ENCODE measurements at regions not wholly inside any gene's neighbourhood (a gene's known extent, or its start where the extent isn't known, plus 50 kb on each side); places are given as distances from the start of the nearest gene placed in this dataset.

DNA sequence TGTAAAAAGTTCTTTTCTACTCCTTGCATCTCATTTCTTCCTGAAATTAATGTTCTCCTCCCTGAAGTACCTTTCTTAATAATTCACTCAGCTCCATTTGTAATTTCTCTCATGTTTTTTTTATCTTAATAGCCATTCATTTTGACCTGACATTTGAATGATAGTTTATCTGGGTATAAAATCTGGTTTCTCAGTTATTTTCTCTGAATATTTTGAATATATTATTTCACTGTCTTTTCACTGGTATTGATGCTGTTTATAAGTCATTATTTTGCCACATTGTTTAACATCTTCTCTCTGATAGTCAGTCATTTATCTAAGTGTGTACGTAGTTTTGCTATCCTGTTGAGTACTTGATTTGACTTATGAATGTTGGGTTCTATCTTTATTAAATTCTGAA is 68.8 kb upstream of the ARHGAP18 start:
- H3K36me3 ChIP-seq (ENCODE audit: insufficient read depth, low read length), result no peaks in the 10 kb centered on the region
- H3K4me3 ChIP-seq (ENCODE audit: low read length), result no peak overlapping the region
- no peaks in the 10 kb centered on the region for H3K27me3 ChIP-seq (ENCODE audit: control insufficient read depth, insufficient read depth, low read length)
- peaks cover 5% of the 10 kb centered on the region for H3K4me1 ChIP-seq (ENCODE audit: control insufficient read depth, insufficient read depth, low read length)
- no peak overlapping the region for H3K9ac ChIP-seq (ENCODE audit: low read depth, low read length)
- no peaks in the 10 kb centered on the region for H3K9me3 ChIP-seq (replicated peaks; ENCODE audit: low read length)
- H3K4me2 ChIP-seq (ENCODE audit: low read length), result no peak overlapping the region

DNA sequence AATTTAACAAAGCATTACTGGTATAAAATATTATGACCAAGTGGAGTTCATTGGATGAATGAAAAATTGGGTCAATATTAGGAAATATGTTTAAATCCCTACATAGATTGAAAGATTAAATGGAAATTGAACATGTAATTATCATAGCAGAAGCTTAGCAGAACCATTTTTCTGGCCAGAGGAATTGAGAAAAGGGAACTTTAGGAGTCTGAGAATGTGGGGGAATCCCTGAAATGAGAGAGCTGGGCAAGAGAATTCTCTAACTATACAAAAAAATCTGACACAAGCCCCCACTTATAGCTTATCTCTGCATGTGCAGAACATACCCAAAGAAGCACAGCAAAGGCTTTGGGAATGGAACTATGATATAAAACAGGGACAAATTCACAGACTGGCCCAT is 67.4 kb upstream of the ARHGAP18 start:
- H3K4me1 ChIP-seq (ENCODE audit: control insufficient read depth, insufficient read depth, low read length), result peaks cover 5% of the 10 kb centered on the region
- H3K36me3 ChIP-seq (ENCODE audit: insufficient read depth, low read length), result no peaks in the 10 kb centered on the region
- H3K4me2 ChIP-seq (ENCODE audit: low read length), result no peak overlapping the region
- no peak overlapping the region for H3K9ac ChIP-seq (ENCODE audit: low read depth, low read length)
- no peaks in the 10 kb centered on the region for H3K9me3 ChIP-seq (replicated peaks; ENCODE audit: low read length)
- H3K4me3 ChIP-seq (ENCODE audit: low read length), result no peak overlapping the region
- no peaks in the 10 kb centered on the region for H3K27me3 ChIP-seq (ENCODE audit: control insufficient read depth, insufficient read depth, low read length)

DNA sequence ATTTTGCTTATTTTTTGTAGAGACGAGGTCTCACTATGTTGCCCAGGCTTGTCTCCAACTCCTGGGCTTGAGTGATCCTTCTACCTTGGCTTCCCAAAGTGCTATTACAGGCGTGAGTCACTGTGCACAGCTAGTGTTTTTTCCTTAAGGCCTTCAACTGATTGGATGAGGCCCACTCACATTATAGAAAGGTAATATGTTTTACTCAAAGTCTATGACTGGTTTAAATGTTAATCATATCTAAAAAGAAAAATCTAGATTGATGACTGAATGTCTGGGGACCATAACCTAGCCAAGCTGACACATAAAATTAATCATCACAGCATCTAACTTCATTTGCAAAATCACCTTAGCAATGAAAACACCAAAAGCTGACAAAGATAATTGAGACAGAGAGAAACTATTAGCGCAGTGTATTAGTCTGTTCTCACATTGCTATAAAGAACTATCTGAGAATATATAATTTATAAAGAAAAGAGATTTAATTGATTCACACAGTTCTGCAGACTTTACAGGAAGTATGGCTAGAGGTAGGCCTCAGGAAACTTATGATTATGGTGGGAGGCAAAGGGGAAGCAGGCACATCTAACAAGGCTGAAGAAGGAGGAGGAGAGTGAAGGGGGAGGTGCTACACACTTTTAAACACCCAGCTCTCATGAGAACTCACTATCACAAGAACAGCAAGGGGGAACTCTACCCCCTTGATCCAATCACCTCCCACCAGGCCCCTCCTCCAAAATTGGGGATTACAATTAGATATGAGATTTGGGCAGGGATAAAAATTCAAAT is 66.8 kb upstream of the ARHGAP18 start:
- Histone ChIP-seq H3K9ac (ENCODE audit: low read depth, low read length) (no peak overlapping the region), H3K27me3 (ENCODE audit: control insufficient read depth, insufficient read depth, low read length) (no peaks in the 10 kb centered on the region), H3K36me3 (ENCODE audit: insufficient read depth, low read length) (no peaks in the 10 kb centered on the region), H3K4me1 (ENCODE audit: control insufficient read depth, insufficient read depth, low read length) (peaks cover 5% of the 10 kb centered on the region), H3K9me3 (replicated peaks; ENCODE audit: low read length) (no peaks in the 10 kb centered on the region), H3K4me3 (ENCODE audit: low read length) (no peak overlapping the region), H3K4me2 (ENCODE audit: low read length) (no peak overlapping the region)

DNA sequence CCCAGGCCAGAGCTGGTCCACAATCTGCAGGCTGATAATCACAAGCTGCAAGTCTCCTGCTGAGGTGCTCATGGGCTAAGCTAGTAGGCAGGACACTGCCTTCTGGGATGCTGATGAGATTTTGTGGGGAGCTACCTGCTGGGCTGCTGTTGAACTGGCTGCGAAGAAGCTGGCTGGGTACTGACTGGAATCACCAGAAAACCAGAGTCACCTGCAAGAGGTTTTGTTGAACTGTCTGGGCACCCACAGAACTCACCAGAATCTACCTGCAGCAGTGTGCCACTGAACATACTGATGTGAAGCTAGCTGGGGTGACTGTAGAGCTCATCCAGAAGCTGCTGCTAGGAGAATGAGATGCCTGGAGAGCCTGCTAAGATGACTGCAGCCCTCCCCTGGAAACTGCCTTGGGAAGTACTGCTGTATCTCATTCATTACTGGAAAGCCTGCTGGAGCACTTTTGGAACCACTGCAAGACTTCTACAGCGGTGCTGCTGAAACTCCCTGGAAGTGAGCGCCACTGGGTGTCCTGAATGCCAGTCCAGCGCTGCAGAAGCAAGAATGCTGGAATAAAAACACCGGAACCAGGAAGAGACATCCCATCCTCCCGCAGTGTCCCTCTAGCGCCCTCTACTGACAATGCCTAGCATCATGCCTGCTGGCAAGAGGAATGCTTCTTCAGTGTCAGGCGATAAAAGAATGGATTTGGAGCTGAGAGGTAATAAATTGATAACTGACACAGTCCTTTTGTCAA is 64.9 kb upstream of the ARHGAP18 start:
- Histone ChIP-seq H3K9ac (ENCODE audit: low read depth, low read length) (no peak overlapping the region), H3K36me3 (ENCODE audit: insufficient read depth, low read length) (no peaks in the 10 kb centered on the region), H3K27me3 (ENCODE audit: control insufficient read depth, insufficient read depth, low read length) (no peaks in the 10 kb centered on the region), H3K4me3 (ENCODE audit: low read length) (peak overlapping the region; percentile 57), H3K4me2 (ENCODE audit: low read length) (peak overlapping the region; percentile 81), H3K4me1 (ENCODE audit: control insufficient read depth, insufficient read depth, low read length) (peaks cover 5% of the 10 kb centered on the region), H3K9me3 (replicated peaks; ENCODE audit: low read length) (no peaks in the 10 kb centered on the region)

DNA sequence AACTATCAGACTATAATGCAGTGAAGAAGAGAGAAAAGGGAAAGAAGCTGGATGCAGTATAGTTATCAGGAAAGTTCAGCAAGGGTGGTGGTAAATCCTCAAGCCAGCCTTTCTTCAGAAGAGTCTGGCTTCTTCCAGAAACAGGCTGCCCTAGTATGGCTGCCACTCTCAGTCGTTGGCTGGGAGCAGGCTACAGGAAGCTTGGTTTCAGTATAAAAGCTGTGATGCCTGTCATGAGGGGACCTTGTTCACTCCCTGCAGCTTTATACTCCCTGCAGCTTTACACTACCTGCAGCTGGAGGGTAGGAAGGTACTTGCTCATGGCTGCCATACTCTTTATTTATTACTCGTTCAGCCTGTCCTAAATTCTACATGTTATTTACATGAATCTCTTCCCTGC is 63.3 kb upstream of the ARHGAP18 start:
- Histone ChIP-seq H3K4me2 (ENCODE audit: low read length) (no peak overlapping the region), H3K9me3 (replicated peaks; ENCODE audit: low read length) (no peaks in the 10 kb centered on the region), H3K4me3 (ENCODE audit: low read length) (no peak overlapping the region), H3K9ac (ENCODE audit: low read depth, low read length) (no peak overlapping the region), H3K36me3 (ENCODE audit: insufficient read depth, low read length) (no peaks in the 10 kb centered on the region), H3K4me1 (ENCODE audit: control insufficient read depth, insufficient read depth, low read length) (peaks cover 5% of the 10 kb centered on the region), H3K27me3 (ENCODE audit: control insufficient read depth, insufficient read depth, low read length) (no peaks in the 10 kb centered on the region)

DNA sequence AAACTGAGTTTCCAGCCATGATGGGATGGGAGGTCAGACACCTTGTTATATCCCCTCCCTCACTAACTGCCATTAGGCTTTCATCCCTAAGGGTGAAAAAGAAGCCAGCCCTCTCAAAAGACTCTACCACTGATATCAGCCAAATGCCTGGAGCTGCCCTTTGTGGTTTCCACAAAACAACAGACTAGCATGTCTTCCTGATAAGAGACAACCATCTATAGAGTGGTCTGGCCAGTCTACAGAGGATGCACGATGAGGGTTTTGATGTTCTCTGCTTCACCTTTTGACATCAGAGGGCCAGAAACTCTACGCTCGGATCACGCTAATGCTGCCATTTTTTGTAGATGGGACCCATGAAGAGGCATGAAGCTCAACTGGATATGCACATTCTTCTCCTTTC is 61.7 kb upstream of the ARHGAP18 start:
- H3K4me1 ChIP-seq (ENCODE audit: control insufficient read depth, insufficient read depth, low read length), result peaks cover 17% of the 10 kb centered on the region
- H3K36me3 ChIP-seq (ENCODE audit: insufficient read depth, low read length), result no peaks in the 10 kb centered on the region
- no peak overlapping the region for H3K9ac ChIP-seq (ENCODE audit: low read depth, low read length)
- no peaks in the 10 kb centered on the region for H3K27me3 ChIP-seq (ENCODE audit: control insufficient read depth, insufficient read depth, low read length)
- H3K4me3 ChIP-seq (ENCODE audit: low read length), result no peak overlapping the region
- H3K4me2 ChIP-seq (ENCODE audit: low read length), result no peak overlapping the region
- H3K9me3 ChIP-seq (replicated peaks; ENCODE audit: low read length), result no peaks in the 10 kb centered on the region

DNA sequence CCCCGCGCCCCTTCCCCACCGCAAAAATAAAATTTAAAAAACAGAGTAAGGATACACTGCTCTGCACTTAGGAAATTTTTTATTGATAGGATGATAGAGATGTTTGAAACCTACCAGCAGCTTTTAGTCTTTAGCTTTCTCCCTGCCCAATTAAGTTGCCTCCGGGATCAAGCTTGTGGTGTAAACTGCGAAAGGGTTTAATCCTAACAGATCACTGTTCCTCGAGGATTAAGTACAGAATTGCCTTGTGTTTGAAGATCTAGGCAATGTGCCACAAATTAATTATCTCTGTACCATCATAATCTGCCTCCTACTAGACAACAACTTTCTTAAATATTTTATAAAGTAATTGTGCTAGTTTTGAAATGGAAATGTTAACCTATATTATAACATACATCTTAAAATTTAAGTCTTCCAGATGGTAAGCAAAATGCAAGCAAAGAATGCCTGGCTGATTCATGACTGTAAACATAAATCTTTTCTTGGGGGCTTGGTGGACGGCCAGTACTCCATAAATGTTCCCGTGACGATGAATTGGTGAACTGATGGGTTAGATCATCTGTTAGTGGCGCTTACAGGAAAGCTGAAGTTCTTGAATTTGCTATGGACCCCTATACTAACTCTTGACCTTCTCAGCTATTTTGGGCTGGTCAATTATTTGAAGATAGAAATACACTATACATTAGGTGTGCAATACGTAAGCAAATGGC is 58.0 kb upstream of the ARHGAP18 start:
- peak overlapping the region; percentile 71 for H3K4me3 ChIP-seq (ENCODE audit: low read length)
- H3K4me1 ChIP-seq (ENCODE audit: control insufficient read depth, insufficient read depth, low read length), result peaks cover 12% of the 10 kb centered on the region
- H3K4me2 ChIP-seq (ENCODE audit: low read length), result peak overlapping the region; percentile 84
- no peaks in the 10 kb centered on the region for H3K36me3 ChIP-seq (ENCODE audit: insufficient read depth, low read length)
- H3K9me3 ChIP-seq (replicated peaks; ENCODE audit: low read length), result no peaks in the 10 kb centered on the region
- peak overlapping the region; percentile 0 for H3K9ac ChIP-seq (ENCODE audit: low read depth, low read length)
- no peaks in the 10 kb centered on the region for H3K27me3 ChIP-seq (ENCODE audit: control insufficient read depth, insufficient read depth, low read length)

DNA sequence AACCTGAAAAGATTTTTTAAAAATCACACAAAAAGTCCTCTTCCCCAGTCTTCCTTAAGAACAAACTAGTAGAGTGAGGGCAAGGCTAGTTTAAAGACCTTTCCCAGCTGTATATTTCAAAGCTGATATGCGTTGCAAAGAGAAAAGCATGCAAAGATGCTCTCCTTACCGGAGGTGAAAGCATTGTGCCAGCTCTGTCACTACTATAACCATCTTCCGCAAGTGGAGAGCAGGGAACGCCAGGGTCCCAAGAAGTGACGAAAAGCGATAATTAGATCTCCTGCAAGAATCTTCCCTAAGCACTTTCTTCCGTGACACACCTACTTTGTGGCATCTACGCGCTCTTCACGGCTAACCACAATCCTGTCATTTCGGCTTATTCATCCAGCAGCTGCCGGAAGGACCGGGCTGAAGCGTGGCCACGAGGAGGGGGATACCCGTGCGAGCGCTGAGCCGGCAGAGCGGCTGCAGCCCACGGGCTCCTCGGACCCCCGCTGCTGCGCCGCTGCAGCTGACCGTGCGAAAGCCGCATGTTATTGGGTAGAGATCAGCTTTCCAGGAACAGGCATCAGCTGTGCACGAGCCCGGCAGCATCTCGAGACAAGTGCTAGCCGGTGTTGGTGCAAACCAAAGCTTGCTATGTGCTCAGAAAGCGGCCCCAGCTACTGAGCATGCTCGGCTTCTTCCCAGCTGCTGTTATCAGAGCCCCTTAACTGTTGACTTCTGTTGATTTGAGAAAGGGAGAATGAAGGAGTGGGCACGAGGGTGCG is 57.2 kb upstream of the ARHGAP18 start:
- Histone ChIP-seq H3K36me3 (ENCODE audit: insufficient read depth, low read length) (no peaks in the 10 kb centered on the region), H3K4me2 (ENCODE audit: low read length) (peak overlapping the region; percentile 84), H3K27me3 (ENCODE audit: control insufficient read depth, insufficient read depth, low read length) (no peaks in the 10 kb centered on the region), H3K4me1 (ENCODE audit: control insufficient read depth, insufficient read depth, low read length) (peaks cover 12% of the 10 kb centered on the region), H3K9me3 (replicated peaks; ENCODE audit: low read length) (no peaks in the 10 kb centered on the region), H3K4me3 (ENCODE audit: low read length) (peak overlapping the region; percentile 71), H3K9ac (ENCODE audit: low read depth, low read length) (peak overlapping the region; percentile 0)

DNA sequence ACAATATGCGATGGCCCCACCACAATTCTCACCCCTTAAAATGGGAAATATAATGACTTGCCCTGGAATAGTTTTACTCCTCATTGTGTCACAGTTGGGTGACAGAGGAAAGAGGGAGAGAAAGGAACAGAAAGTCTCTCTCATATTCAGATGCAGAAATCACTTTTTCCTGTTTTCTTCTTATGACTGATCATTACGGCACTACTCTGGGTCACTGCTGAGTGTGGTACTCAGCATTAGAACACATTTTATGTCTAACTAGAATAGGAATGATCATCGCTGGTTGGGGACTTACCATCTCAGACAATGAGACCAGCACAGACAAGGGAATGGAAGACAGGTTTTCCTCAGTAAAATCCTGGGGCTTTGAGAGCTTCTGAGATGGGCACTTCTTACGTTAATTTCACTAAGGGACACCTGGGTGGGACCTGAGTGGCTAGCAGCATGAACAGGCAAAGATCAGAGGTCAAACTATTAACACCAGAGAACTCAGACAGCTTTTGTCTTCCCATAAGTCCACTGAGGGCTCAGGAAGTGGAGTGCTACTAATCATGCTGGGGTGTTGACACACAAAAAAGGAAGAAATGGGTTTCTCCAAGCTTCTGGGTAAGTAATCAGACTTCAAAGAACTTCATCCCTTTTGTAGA is 54.9 kb upstream of the ARHGAP18 start:
- H3K36me3 ChIP-seq (ENCODE audit: insufficient read depth, low read length), result no peaks in the 10 kb centered on the region
- no peaks in the 10 kb centered on the region for H3K27me3 ChIP-seq (ENCODE audit: control insufficient read depth, insufficient read depth, low read length)
- H3K4me3 ChIP-seq (ENCODE audit: low read length), result no peak overlapping the region
- H3K4me2 ChIP-seq (ENCODE audit: low read length), result no peak overlapping the region
- peaks cover 22% of the 10 kb centered on the region for H3K4me1 ChIP-seq (ENCODE audit: control insufficient read depth, insufficient read depth, low read length)
- H3K9me3 ChIP-seq (replicated peaks; ENCODE audit: low read length), result no peaks in the 10 kb centered on the region
- no peak overlapping the region for H3K9ac ChIP-seq (ENCODE audit: low read depth, low read length)

DNA sequence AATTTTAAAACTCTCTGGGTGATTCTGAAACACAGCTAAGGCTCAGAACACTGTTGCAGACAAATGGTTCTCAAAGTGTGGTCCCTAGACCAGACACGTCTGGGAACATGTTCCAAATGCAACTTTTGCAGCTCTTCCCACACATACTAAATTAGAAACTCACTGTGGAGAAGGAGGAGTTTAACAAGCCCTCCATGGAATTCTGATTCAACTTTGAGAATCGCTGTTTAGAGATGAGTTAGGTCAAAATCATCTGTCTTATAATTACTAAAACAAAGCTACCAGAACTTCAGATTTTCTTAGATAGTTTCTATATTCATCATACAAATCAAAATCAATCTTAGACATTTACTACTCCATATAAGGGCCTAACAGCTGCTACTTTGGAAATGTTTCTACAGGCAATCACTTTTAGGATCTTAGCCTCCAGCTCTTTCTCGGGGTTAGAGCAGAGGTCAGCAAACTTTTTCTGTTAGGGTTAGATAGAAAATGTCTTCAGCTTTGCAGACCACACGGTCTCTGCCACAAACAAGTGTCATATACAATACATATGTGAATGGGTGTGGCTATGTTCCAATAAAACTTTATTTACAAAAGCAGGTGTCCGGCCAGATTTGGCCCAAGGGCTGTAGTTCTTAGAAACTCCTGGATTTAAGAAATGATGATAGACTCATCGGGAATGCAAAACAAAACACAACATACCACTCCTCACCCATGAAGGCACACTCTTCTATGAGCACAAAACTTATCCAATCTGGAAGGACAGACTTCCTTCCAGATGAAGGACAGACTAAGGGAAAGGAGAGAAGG is 50.0 kb upstream of the ARHGAP18 start:
- Histone ChIP-seq H3K4me1 (ENCODE audit: control insufficient read depth, insufficient read depth, low read length) (peaks cover 14% of the 10 kb centered on the region), H3K4me3 (ENCODE audit: low read length) (no peak overlapping the region), H3K36me3 (ENCODE audit: insufficient read depth, low read length) (no peaks in the 10 kb centered on the region), H3K9ac (ENCODE audit: low read depth, low read length) (no peak overlapping the region), H3K9me3 (replicated peaks; ENCODE audit: low read length) (no peaks in the 10 kb centered on the region), H3K4me2 (ENCODE audit: low read length) (peak overlapping the region; percentile 6), H3K27me3 (ENCODE audit: control insufficient read depth, insufficient read depth, low read length) (no peaks in the 10 kb centered on the region)

Measured in skeletal muscle satellite cell (primary cell).